Mesenchymal stem cell (in vitro differentiated cells and primary cell): ENCODE measurements at regions not wholly inside any gene's neighbourhood (a gene's known extent, or its start where the extent isn't known, plus 50 kb on each side); places are given as distances from the start of the nearest gene placed in this dataset.

Source experiments
- DNase-seq: peaks from one replicate; pipeline ENCODE4 v3.0.0-alpha.2; 2013
- H2AFZ ChIP-seq: one replicate; pipeline ENCODE4 v1.6.1; 2013; ENCODE audit warnings: low read depth, mild to moderate bottlenecking, control low read depth, inconsistent platforms, low read length, moderate library complexity
- H2AK5ac ChIP-seq: 2 replicates; pipeline ENCODE4 v1.6.1; 2013; ENCODE audit warnings: low read length, moderate library complexity, mild to moderate bottlenecking, inconsistent platforms; ENCODE audit not compliant: severe bottlenecking
- H2BK120ac ChIP-seq: one replicate; pipeline ENCODE4 v1.6.1; 2013; ENCODE audit warnings: low read depth, mild to moderate bottlenecking, inconsistent platforms, low read length, moderate library complexity
- H2BK12ac ChIP-seq, 2 experiments: one replicate each; pipeline ENCODE4 v1.6.1; 2013; ENCODE audit warnings: inconsistent platforms in 2 of 2, low read length in 2 of 2, mild to moderate bottlenecking in 2 of 2, moderate library complexity in 2 of 2, control low read depth in 1 of 2
- H2BK15ac ChIP-seq: one replicate; pipeline ENCODE4 v1.6.1; 2013; ENCODE audit warnings: mild to moderate bottlenecking, low read depth, inconsistent platforms; ENCODE audit not compliant: poor library complexity, severe bottlenecking
- H2BK5ac ChIP-seq: 2 replicates; pipeline ENCODE4 v1.6.1; 2013; ENCODE audit warnings: low read depth, mild to moderate bottlenecking, low read length, control low read depth, inconsistent platforms; ENCODE audit not compliant: poor library complexity, severe bottlenecking
- H3K14ac ChIP-seq, 2 experiments: one replicate each; pipeline ENCODE4 v1.6.1; 2013; ENCODE audit warnings: inconsistent platforms in 2 of 2, low read length in 2 of 2, control low read depth in 1 of 2, mild to moderate bottlenecking in 1 of 2, moderate library complexity in 1 of 2
- H3K18ac ChIP-seq, 2 experiments: one replicate each; pipeline ENCODE4 v1.6.1; 2013; ENCODE audit warnings: inconsistent platforms in 2 of 2, low read length in 2 of 2, control low read depth in 1 of 2, low read depth in 1 of 2, mild to moderate bottlenecking in 1 of 2
- H3K23ac ChIP-seq, 2 experiments: one replicate each; pipeline ENCODE4 v1.6.1; 2013; ENCODE audit warnings: inconsistent platforms in 2 of 2, low read length in 2 of 2, mild to moderate bottlenecking in 2 of 2, moderate library complexity in 2 of 2, control low read depth in 1 of 2
- H3K27ac ChIP-seq: 2 replicates; pipeline ENCODE4 v1.5.1; 2013; ENCODE audit warnings: mild to moderate bottlenecking, moderate library complexity, low read length, control low read depth, inconsistent platforms; ENCODE audit not compliant: poor library complexity, severe bottlenecking
- H3K27me3 ChIP-seq, 2 experiments: 2 replicates each; pipeline versions ENCODE4 v1.6.1 to v1.7.0; 2013; ENCODE audit warnings: low read length in 2 of 2, mild to moderate bottlenecking in 2 of 2, moderate library complexity in 2 of 2, control low read depth in 1 of 2, inconsistent platforms in 1 of 2; ENCODE audit not compliant: control insufficient read depth in 1 of 2, insufficient read depth in 1 of 2
- H3K36me3 ChIP-seq, 2 experiments: 2 replicates each; pipeline versions ENCODE4 v1.6.1 to v1.7.0; 2013; ENCODE audit warnings: low read length in 2 of 2, control low read depth in 1 of 2, inconsistent platforms in 1 of 2, low read depth in 1 of 2, mild to moderate bottlenecking in 1 of 2; ENCODE audit not compliant: insufficient read depth in 2 of 2, control insufficient read depth in 1 of 2
- H3K4ac ChIP-seq, 2 experiments: one replicate each; pipeline ENCODE4 v1.6.1; 2013; ENCODE audit warnings: inconsistent platforms in 2 of 2, low read length in 2 of 2, mild to moderate bottlenecking in 2 of 2, moderate library complexity in 2 of 2, control low read depth in 1 of 2, low read depth in 1 of 2
- H3K4me1 ChIP-seq: 2 replicates; pipeline ENCODE4 v1.6.1; 2013; ENCODE audit warnings: low read depth, low read length, control low read depth; ENCODE audit not compliant: control insufficient read depth, insufficient read depth
- H3K4me2 ChIP-seq: 2 replicates; pipeline ENCODE4 v1.6.1; 2013; ENCODE audit warnings: low read length, mild to moderate bottlenecking, inconsistent platforms; ENCODE audit not compliant: poor library complexity, severe bottlenecking
- H3K4me3 ChIP-seq, 2 experiments: 2 replicates each; pipeline versions ENCODE4 v1.5.1 to v1.7.0; 2013; ENCODE audit warnings: low read length in 2 of 2, mild to moderate bottlenecking in 2 of 2, control low read depth in 1 of 2, low read depth in 1 of 2; ENCODE audit not compliant: insufficient read depth in 1 of 2
- H3K79me1 ChIP-seq: replicated peaks from 2 replicates; pipeline ENCODE4 v1.6.1; 2013; ENCODE audit warnings: mild to moderate bottlenecking, control low read depth, low read length, inconsistent platforms; ENCODE audit not compliant: poor library complexity, severe bottlenecking
- H3K9ac ChIP-seq: 2 replicates; pipeline ENCODE4 v1.7.0; 2013; ENCODE audit warnings: mild to moderate bottlenecking, low read length, moderate library complexity
- H3K9me3 ChIP-seq: 2 replicates; pipeline ENCODE4 v1.7.0; 2013; ENCODE audit warnings: mild to moderate bottlenecking, low read length; ENCODE audit not compliant: control insufficient read depth
- H4K8ac ChIP-seq: one replicate; pipeline ENCODE4 v1.6.1; 2013; ENCODE audit warnings: inconsistent platforms, mild to moderate bottlenecking, low read length, moderate library complexity
- H4K91ac ChIP-seq: one replicate; pipeline ENCODE4 v1.6.1; 2013; ENCODE audit warnings: mild to moderate bottlenecking, low read length, inconsistent platforms
- WGBS: methylation state at CpG from one replicate; pipeline ENCODE4 v1.1.7; 2013; ENCODE audit warnings: mixed read lengths; 5-methylcytosine and 5-hydroxymethylcytosine counted together

DNA sequence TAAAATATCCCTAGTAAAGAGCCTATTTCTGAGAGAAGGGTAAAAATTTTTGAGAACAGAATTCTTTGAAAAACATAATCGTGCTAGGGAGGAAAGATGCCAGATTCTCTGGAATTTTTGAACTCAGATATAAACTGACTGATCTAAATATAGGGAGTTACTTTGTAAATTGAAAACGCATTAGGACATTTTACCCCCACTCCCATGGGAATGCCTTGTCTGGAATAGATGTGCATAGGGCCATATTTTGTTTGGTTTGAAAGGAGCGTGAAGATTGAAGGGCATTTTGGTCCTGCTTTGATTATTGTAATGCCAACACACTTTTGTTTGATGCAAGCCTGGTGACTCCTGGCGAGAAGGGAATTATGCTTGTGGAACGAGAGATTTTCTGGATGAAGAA, 158.7 kb upstream of the DPP10 start:
- WGBS: 70% methylated on average over 4 of the region's 5 CpGs
- DNase-seq: no peak
- Histone ChIP-seq H2BK15ac (no peak overlapping the region), H2BK5ac (no peak overlapping the region), H3K4me3 (no peak overlapping the region), H3K9ac (no peak overlapping the region), H3K36me3 (no peaks in the 10 kb centered on the region), H2AK5ac (no peak overlapping the region), H3K79me1 (no peaks in the 10 kb centered on the region), H3K4me1 (no peaks in the 10 kb centered on the region), H3K4ac (no peak overlapping the region), H3K27ac (no peak overlapping the region), H4K91ac (no peak overlapping the region), H3K14ac (no peak overlapping the region), H3K18ac (no peak overlapping the region), H4K8ac (no peak overlapping the region), H3K23ac (no peak overlapping the region), H2AFZ (no peak overlapping the region), H3K27me3 (no peaks in the 10 kb centered on the region), H3K4me2 (no peak overlapping the region), H2BK12ac (no peak overlapping the region), H2BK120ac (no peak overlapping the region), H3K9me3 (peaks cover 10% of the 10 kb centered on the region)

DNA sequence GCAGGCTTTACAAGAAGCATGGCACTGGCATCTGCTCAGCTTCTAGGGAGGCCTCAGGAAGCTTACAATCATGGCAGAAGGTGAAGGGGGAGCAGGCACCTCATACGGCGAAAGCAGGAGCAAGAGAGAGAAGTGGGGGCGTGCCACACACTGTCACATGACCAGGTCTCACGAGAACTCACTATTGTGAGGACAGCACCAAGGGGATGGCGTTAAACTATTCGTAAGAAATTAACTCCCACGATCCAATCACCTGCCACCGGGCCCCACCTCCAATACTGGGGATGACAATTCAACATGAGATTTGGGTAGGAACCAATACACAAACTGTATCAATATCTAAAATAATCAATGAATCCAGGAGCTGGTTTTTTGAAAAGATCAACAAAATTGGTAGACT, 156.0 kb upstream of the DPP10 start:
- Histone ChIP-seq H2AFZ (no peak overlapping the region), H4K91ac (no peak overlapping the region), H3K18ac (no peak overlapping the region), H3K4me1 (no peaks in the 10 kb centered on the region), H3K27ac (no peak overlapping the region), H3K4me2 (no peak overlapping the region), H3K9me3 (peaks cover 14% of the 10 kb centered on the region), H3K9ac (no peak overlapping the region), H3K4me3 (no peak overlapping the region), H2BK15ac (no peak overlapping the region), H3K27me3 (no peaks in the 10 kb centered on the region), H3K23ac (no peak overlapping the region), H3K14ac (no peak overlapping the region), H4K8ac (no peak overlapping the region), H2BK5ac (no peak overlapping the region), H3K79me1 (no peaks in the 10 kb centered on the region), H2AK5ac (no peak overlapping the region), H3K4ac (no peak overlapping the region), H2BK12ac (no peak overlapping the region), H3K36me3 (no peaks in the 10 kb centered on the region), H2BK120ac (no peak overlapping the region)
- DNase-seq: no peak
- WGBS: 84% methylated on average over 5 of the region's 8 CpGs

DNA sequence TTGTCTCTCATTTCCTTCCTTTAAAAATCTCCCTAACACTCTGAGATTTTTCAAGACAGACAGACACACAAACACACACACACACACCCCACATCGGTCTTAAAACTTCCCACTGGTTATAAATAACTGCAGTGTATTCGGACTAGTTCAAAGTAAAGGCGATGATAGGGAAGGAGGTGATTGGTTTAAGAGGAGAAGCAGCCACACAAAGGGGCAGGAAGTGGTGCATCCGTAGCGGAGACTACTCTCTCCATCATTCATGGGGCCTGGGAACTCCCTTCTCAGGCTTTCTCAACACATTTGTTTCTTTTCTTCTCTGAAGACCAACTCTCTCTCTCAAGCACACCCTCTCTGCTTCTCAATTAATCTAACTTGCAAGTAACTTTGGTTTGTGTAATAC, 149.1 kb upstream of the DPP10 start:
- Histone ChIP-seq H3K4ac (no peak overlapping the region), H2AFZ (no peak overlapping the region), H3K9ac (no peak overlapping the region), H2BK12ac (no peak overlapping the region), H4K8ac (no peak overlapping the region), H3K4me1 (no peaks in the 10 kb centered on the region), H3K14ac (no peak overlapping the region), H3K27ac (no peak overlapping the region), H3K23ac (no peak overlapping the region), H3K79me1 (no peaks in the 10 kb centered on the region), H3K4me2 (no peak overlapping the region), H2BK120ac (no peak overlapping the region), H2AK5ac (no peak overlapping the region), H2BK15ac (no peak overlapping the region), H3K36me3 (no peaks in the 10 kb centered on the region), H3K9me3 (peaks cover 6% of the 10 kb centered on the region), H3K27me3 (no peaks in the 10 kb centered on the region), H3K4me3 (no peak overlapping the region), H2BK5ac (no peak overlapping the region), H3K18ac (no peak overlapping the region), H4K91ac (no peak overlapping the region)
- 69% methylated on average over 5 of the region's 5 CpGs for WGBS
- DNase-seq: no peak

GRCh38 chr2:114294741-114295140, 147.7 kb upstream of the DPP10 start:
- H3K4me3 ChIP-seq: no peak overlapping the region
- H3K9ac ChIP-seq: no peak overlapping the region
- H2AFZ ChIP-seq: no peak overlapping the region
- WGBS: 57% methylated on average over 6 of the region's 6 CpGs
- H4K8ac ChIP-seq: no peak overlapping the region
- peaks cover 6% of the 10 kb centered on the region for H3K9me3 ChIP-seq
- no peak overlapping the region for H2AK5ac ChIP-seq
- no peak overlapping the region for H3K4me2 ChIP-seq
- no peak for DNase-seq
- H3K14ac ChIP-seq: no peak overlapping the region
- no peak overlapping the region for H3K18ac ChIP-seq
- no peaks in the 10 kb centered on the region for H3K27me3 ChIP-seq
- H2BK12ac ChIP-seq: no peak overlapping the region
- no peaks in the 10 kb centered on the region for H3K79me1 ChIP-seq
- H3K4me1 ChIP-seq: no peaks in the 10 kb centered on the region
- H3K4ac ChIP-seq: no peak overlapping the region
- H2BK5ac ChIP-seq: no peak overlapping the region
- no peaks in the 10 kb centered on the region for H3K36me3 ChIP-seq
- no peak overlapping the region for H2BK15ac ChIP-seq
- no peak overlapping the region for H2BK120ac ChIP-seq
- no peak overlapping the region for H4K91ac ChIP-seq
- no peak overlapping the region for H3K23ac ChIP-seq
- H3K27ac ChIP-seq: no peak overlapping the region
